ENCODE measurements at regions not wholly inside any gene's neighbourhood (a gene's known extent, or its start where the extent isn't known, plus 50 kb on each side); places are given as distances from the start of the nearest gene placed in this dataset.

DNA sequence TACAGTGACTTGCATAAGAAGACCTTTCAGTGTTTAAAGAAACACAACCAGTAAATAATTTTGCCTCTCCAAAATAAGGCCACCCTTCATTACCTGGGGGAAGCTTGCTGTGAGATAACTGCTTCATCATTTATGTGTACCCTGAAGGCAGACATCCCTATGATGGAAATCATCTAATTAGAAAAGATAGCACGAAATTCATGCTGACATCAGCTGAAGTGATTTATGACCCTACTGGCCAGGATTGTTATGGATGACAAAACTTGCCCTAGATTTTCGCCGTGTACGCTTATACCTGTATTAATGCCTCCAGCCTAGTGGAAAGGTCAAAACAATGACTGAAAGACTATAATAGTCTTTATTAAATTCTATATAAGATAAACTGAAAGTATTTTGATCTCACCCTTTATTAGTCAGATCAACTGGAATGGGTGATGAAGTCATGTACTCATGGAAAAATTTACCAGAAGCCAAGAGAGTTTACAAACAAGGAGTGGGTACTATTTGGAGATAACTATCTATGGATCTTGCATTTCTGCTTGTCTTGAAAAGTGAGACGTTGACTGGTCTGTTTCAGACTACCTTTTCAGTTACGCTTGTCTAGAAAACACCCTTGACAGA, 114.2 kb downstream of the PPP1R3A start:
- Mint-ChIP-seq H3K4me1 (ENCODE audit: low read depth) (peaks cover 8% of the 10 kb centered on the region), H3K27me3 (no peaks in the 10 kb centered on the region), H3K4me3 (ENCODE audit: low read depth) (no peak overlapping the region), H3K36me3 (ENCODE audit: insufficient read depth) (no peaks in the 10 kb centered on the region), H3K9me3 (ENCODE audit: low read depth) (no peaks in the 10 kb centered on the region), H3K27ac (no peak overlapping the region)
- TF ChIP-seq, protein P1, sequence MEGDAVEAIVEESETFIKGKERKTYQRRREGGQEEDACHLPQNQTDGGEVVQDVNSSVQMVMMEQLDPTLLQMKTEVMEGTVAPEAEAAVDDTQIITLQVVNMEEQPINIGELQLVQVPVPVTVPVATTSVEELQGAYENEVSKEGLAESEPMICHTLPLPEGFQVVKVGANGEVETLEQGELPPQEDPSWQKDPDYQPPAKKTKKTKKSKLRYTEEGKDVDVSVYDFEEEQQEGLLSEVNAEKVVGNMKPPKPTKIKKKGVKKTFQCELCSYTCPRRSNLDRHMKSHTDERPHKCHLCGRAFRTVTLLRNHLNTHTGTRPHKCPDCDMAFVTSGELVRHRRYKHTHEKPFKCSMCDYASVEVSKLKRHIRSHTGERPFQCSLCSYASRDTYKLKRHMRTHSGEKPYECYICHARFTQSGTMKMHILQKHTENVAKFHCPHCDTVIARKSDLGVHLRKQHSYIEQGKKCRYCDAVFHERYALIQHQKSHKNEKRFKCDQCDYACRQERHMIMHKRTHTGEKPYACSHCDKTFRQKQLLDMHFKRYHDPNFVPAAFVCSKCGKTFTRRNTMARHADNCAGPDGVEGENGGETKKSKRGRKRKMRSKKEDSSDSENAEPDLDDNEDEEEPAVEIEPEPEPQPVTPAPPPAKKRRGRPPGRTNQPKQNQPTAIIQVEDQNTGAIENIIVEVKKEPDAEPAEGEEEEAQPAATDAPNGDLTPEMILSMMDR (IDR thresholded peaks at IDR 0.05; ENCODE audit: unreplicated experiment): no peak
- no peak for DNase-seq (ENCODE audit: low spot score, unreplicated experiment)

DNA sequence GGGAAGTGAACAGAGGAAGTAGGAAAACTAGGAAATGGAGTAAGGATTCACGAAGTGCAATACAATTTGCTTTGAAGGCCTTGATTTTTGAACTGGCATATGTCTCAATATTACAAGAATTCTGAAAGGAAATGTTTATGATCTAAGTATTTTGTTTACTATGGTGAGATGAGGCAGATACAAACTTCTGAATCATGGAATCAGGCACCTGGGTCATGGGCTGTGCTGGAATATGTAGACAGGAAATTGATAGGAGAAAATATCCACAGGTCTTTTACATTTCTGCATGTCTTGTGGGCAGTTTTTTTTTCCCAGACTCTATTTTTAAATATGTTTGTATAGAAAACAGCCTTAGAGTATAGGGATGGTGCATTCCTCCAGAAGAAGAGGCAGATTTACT, 117.1 kb downstream of the PPP1R3A start:
- DNase-seq (ENCODE audit: low spot score, unreplicated experiment): no peak
- Mint-ChIP-seq H3K4me3 (ENCODE audit: low read depth) (no peak overlapping the region), H3K36me3 (ENCODE audit: insufficient read depth) (no peaks in the 10 kb centered on the region), H3K9me3 (ENCODE audit: low read depth) (no peaks in the 10 kb centered on the region), H3K4me1 (ENCODE audit: low read depth) (peaks cover 15% of the 10 kb centered on the region), H3K27ac (no peak overlapping the region), H3K27me3 (no peaks in the 10 kb centered on the region)
- TF ChIP-seq, protein P1 (IDR thresholded peaks at IDR 0.05; ENCODE audit: unreplicated experiment): no peak

DNA sequence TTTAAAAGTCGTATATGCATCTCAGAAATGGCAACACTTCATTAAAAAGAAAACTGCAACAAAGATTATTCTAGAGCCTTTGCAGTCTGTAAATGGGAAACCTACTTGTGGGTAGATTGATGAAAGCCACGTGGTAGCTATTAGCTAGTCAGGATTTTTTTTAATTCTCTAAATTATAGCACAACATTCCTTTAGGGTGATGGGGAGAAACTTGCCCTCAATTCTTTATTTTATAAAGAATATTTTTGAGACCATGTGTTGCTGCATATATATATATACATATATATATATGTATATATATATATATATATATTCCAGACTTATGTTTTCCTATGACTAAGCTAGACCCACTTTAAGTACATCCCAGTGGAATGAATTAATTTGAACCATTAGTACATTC, 118.0 kb downstream of the PPP1R3A start:
- H3K27me3 Mint-ChIP-seq: no peaks in the 10 kb centered on the region
- H3K36me3 Mint-ChIP-seq (ENCODE audit: insufficient read depth): no peaks in the 10 kb centered on the region
- peaks cover 15% of the 10 kb centered on the region for H3K4me1 Mint-ChIP-seq (ENCODE audit: low read depth)
- peak overlapping the region; percentile 29 for H3K27ac Mint-ChIP-seq
- H3K9me3 Mint-ChIP-seq (ENCODE audit: low read depth): no peaks in the 10 kb centered on the region
- DNase-seq (ENCODE audit: low spot score, unreplicated experiment): no peak
- TF ChIP-seq, protein P1 (IDR thresholded peaks at IDR 0.05; ENCODE audit: unreplicated experiment): no peak
- no peak overlapping the region for H3K4me3 Mint-ChIP-seq (ENCODE audit: low read depth)

DNA sequence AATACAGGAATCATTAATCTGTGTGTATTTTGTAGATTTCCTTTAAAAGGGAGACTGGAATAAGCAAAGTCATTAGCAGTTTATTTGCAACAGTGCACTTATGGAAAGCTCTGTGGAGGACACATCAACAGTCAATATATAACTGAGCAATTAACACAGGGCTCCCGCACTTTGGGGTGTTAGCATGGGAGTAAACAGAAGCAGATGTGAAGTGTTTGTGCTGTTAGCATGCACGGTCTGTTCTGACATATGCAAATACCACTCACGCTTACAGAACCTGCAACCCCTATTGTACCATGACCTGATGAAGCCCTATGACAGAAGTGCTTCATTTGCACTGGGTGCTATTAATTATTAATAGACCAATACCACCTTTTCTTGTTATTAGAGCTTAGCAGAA, 118.9 kb downstream of the PPP1R3A start:
- H3K4me3 Mint-ChIP-seq (ENCODE audit: low read depth): no peak overlapping the region
- peaks cover 15% of the 10 kb centered on the region for H3K4me1 Mint-ChIP-seq (ENCODE audit: low read depth)
- TF ChIP-seq, protein P1 (IDR thresholded peaks at IDR 0.05; ENCODE audit: unreplicated experiment): no peak
- no peak overlapping the region for H3K27ac Mint-ChIP-seq
- H3K9me3 Mint-ChIP-seq (ENCODE audit: low read depth): no peaks in the 10 kb centered on the region
- DNase-seq (ENCODE audit: low spot score, unreplicated experiment): no peak
- H3K36me3 Mint-ChIP-seq (ENCODE audit: insufficient read depth): no peaks in the 10 kb centered on the region
- no peaks in the 10 kb centered on the region for H3K27me3 Mint-ChIP-seq

DNA sequence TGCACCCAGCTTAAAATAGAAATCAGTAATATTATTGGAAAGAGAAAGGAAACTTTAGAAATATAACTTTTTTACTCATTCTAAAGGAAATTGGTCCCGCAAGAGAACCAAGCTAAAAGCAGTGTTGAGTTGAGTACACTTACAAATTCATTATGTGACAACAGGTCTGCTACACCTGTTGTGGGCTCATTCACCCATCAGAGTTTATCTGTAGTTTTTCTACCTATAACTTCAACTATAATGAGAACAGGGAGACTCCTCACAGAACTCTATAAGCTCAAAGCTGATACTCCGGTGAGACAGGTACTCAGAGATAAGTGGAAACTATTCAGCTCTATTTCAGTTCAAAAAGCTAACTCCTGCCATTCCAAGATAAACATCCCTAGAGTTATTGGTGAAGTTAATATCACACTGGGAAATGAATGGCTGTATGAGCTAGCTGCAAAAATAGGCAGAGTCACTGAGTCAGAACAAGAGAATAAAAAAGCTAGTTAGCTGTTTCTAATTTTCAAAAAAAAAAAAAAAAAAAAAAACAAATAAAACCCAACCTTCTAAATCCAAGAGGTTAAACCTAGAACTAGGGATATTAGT, 121.3 kb downstream of the PPP1R3A start:
- peaks cover 15% of the 10 kb centered on the region for H3K4me1 Mint-ChIP-seq (ENCODE audit: low read depth)

More for the DNA sequence above, 121.3 kb downstream of the PPP1R3A start:
- Mint-ChIP-seq H3K36me3 (ENCODE audit: insufficient read depth) (no peaks in the 10 kb centered on the region), H3K27ac (no peak overlapping the region), H3K4me3 (ENCODE audit: low read depth) (no peak overlapping the region), H3K27me3 (no peaks in the 10 kb centered on the region), H3K9me3 (ENCODE audit: low read depth) (no peaks in the 10 kb centered on the region)
- DNase-seq (ENCODE audit: low spot score, unreplicated experiment): no peak
- TF ChIP-seq, protein P1 (IDR thresholded peaks at IDR 0.05; ENCODE audit: unreplicated experiment): no peak
